ENCODE measurements at regions not wholly inside any gene's neighbourhood (a gene's known extent, or its start where the extent isn't known, plus 50 kb on each side); places are given as distances from the start of the nearest gene placed in this dataset.

GRCh38 chr12:19015285-19015684 is 114.2 kb upstream of the PLEKHA5 start:
- no peaks in the 10 kb centered on the region for H3K36me3 ChIP-seq (ENCODE audit: insufficient read depth, low read length)
- no peak overlapping the region for H3K4me2 ChIP-seq (ENCODE audit: low read length)
- FAIRE-seq, result no peak
- no peak overlapping the region for H3K27ac Mint-ChIP-seq (ENCODE audit: unreplicated experiment)
- peaks cover 11% of the 10 kb centered on the region for H3K4me1 Mint-ChIP-seq (ENCODE audit: low read depth, unreplicated experiment)
- no peaks in the 10 kb centered on the region for H3K27me3 Mint-ChIP-seq (ENCODE audit: low read depth, unreplicated experiment)
- no peaks in the 10 kb centered on the region for H3K9me3 ChIP-seq (ENCODE audit: insufficient read depth, low read depth, low read length)
- DNase-seq (ENCODE audit: low read depth), result no peak
- H4K20me1 ChIP-seq (ENCODE audit: insufficient read depth, low read length), result no peaks in the 10 kb centered on the region
- H3K9me3 Mint-ChIP-seq (ENCODE audit: unreplicated experiment), result no peaks in the 10 kb centered on the region
- no peak overlapping the region for H3K27ac ChIP-seq (ENCODE audit: low read depth, low read length)
- no peak overlapping the region for H2AFZ ChIP-seq (ENCODE audit: low read depth, low read length)
- no peak overlapping the region for H3K9ac ChIP-seq (ENCODE audit: low read length)
- no peaks in the 10 kb centered on the region for H3K36me3 Mint-ChIP-seq (ENCODE audit: low read depth, unreplicated experiment)
- H3K27me3 ChIP-seq (ENCODE audit: insufficient read depth, low read length), result no peaks in the 10 kb centered on the region
- no peaks in the 10 kb centered on the region for H3K79me2 ChIP-seq (ENCODE audit: insufficient read depth, low read length)
- TF ChIP-seq, protein P1, sequence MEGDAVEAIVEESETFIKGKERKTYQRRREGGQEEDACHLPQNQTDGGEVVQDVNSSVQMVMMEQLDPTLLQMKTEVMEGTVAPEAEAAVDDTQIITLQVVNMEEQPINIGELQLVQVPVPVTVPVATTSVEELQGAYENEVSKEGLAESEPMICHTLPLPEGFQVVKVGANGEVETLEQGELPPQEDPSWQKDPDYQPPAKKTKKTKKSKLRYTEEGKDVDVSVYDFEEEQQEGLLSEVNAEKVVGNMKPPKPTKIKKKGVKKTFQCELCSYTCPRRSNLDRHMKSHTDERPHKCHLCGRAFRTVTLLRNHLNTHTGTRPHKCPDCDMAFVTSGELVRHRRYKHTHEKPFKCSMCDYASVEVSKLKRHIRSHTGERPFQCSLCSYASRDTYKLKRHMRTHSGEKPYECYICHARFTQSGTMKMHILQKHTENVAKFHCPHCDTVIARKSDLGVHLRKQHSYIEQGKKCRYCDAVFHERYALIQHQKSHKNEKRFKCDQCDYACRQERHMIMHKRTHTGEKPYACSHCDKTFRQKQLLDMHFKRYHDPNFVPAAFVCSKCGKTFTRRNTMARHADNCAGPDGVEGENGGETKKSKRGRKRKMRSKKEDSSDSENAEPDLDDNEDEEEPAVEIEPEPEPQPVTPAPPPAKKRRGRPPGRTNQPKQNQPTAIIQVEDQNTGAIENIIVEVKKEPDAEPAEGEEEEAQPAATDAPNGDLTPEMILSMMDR (IDR thresholded peaks at IDR 0.05; ENCODE audit: insufficient read depth, low read depth, low read length), result no peak
- no peak for TF ChIP-seq EZH2 (IDR thresholded peaks at IDR 0.05; ENCODE audit: insufficient read depth, low read length)
- peaks cover 7% of the 10 kb centered on the region for H3K4me1 ChIP-seq (ENCODE audit: insufficient read depth, low read length)
- no peak overlapping the region for H3K4me3 Mint-ChIP-seq (ENCODE audit: unreplicated experiment)
- H3K4me3 ChIP-seq (ENCODE audit: insufficient read depth, low read depth, low read length), result no peak overlapping the region

DNA sequence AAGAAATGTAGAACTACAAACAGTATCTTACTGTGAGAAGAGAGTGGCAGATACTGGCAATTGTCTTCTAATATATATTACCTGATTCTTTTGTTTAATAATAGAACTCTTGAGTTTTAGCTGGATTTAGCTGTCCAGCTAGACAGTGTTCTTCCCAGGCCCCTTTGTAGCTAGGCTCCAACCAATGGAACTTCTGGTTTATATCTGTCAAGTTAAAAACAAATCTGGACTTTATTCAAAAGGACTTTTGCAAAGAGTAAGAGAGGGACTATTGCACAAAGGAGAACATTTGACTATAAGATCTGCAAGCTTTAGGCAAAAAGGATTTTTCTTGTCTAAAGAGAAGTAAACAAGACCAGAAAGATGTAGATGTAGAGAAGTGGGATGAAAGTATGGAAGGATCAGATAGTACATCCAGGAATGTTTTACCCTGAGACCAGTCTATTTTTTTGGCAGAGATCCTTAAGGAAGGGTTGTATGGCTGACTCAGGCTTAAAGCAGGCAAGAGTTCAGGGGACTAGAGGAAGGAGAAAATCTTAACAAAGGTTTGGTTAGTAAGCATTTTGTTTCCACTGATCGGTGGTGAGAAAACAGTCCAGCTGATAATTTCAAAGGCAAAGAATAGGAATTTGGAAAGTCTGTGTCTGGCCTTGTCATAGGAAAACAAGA is 111.1 kb upstream of the PLEKHA5 start:
- H3K27ac Mint-ChIP-seq (ENCODE audit: unreplicated experiment), result peak overlapping the region; percentile 95

More for the DNA sequence above, 111.1 kb upstream of the PLEKHA5 start:
- no peaks in the 10 kb centered on the region for H3K36me3 Mint-ChIP-seq (ENCODE audit: low read depth, unreplicated experiment)
- H3K36me3 ChIP-seq (ENCODE audit: insufficient read depth, low read length), result no peaks in the 10 kb centered on the region
- peak overlapping the region; percentile 80 for H3K27ac ChIP-seq (ENCODE audit: low read depth, low read length)
- H3K4me2 ChIP-seq (ENCODE audit: low read length), result peak overlapping the region; percentile 32
- no peaks in the 10 kb centered on the region for H3K79me2 ChIP-seq (ENCODE audit: insufficient read depth, low read length)
- H3K9ac ChIP-seq (ENCODE audit: low read length), result peak overlapping the region; percentile 54
- H3K4me3 Mint-ChIP-seq (ENCODE audit: unreplicated experiment), result no peak overlapping the region
- FAIRE-seq (peak; percentile 99), DNase-seq (ENCODE audit: low read depth) (peak; percentile 94)
- peak overlapping the region; percentile 21 for H2AFZ ChIP-seq (ENCODE audit: low read depth, low read length)
- H3K4me1 ChIP-seq (ENCODE audit: insufficient read depth, low read length), result peaks cover 7% of the 10 kb centered on the region
- no peak overlapping the region for H3K4me3 ChIP-seq (ENCODE audit: insufficient read depth, low read depth, low read length)
- TF ChIP-seq, protein P1 (IDR thresholded peaks at IDR 0.05; ENCODE audit: insufficient read depth, low read depth, low read length), result no peak
- no peak for TF ChIP-seq EZH2 (IDR thresholded peaks at IDR 0.05; ENCODE audit: insufficient read depth, low read length)
- peaks cover 21% of the 10 kb centered on the region for H3K4me1 Mint-ChIP-seq (ENCODE audit: low read depth, unreplicated experiment)
- no peaks in the 10 kb centered on the region for H4K20me1 ChIP-seq (ENCODE audit: insufficient read depth, low read length)
- H3K27me3 Mint-ChIP-seq (ENCODE audit: low read depth, unreplicated experiment), result no peaks in the 10 kb centered on the region
- no peaks in the 10 kb centered on the region for H3K27me3 ChIP-seq (ENCODE audit: insufficient read depth, low read length)
- no peaks in the 10 kb centered on the region for H3K9me3 ChIP-seq (ENCODE audit: insufficient read depth, low read depth, low read length)
- H3K9me3 Mint-ChIP-seq (ENCODE audit: unreplicated experiment), result no peaks in the 10 kb centered on the region

Data from astrocyte (in vitro differentiated cells and primary cell).